ENCODE measurements at regions not wholly inside any gene's neighbourhood (a gene's known extent, or its start where the extent isn't known, plus 50 kb on each side); places are given as distances from the start of the nearest gene placed in this dataset.

- TF ChIP-seq TSHZ2 (CRISPR knock-in tag; IDR thresholded peaks at IDR 0.05) (no peak), TCF4 (CRISPR knock-in tag; IDR thresholded peaks at IDR 0.05; ENCODE audit: borderline replicate concordance) (no peak), TOX (CRISPR knock-in tag; IDR thresholded peaks at IDR 0.05; ENCODE audit: borderline replicate concordance) (no peak), ARNTL (CRISPR knock-in tag; IDR thresholded peaks at IDR 0.05; ENCODE audit: borderline replicate concordance, low read depth) (no peak)
Observed at GRCh38 chr14:25884657-25885056, 713.2 kb downstream of the NOVA1 start (continued).

GRCh38 chr14:25882899-25883298, 714.9 kb downstream of the NOVA1 start:
- no peak for ATAC-seq

GRCh38 chr14:25875475-25875874, 722.4 kb downstream of the NOVA1 start:
- no peak for ATAC-seq
- TF ChIP-seq POU6F1 (CRISPR knock-in tag; IDR thresholded peaks at IDR 0.05; ENCODE audit: borderline replicate concordance, low read depth) (no peak), PPARA (CRISPR knock-in tag; IDR thresholded peaks at IDR 0.05; ENCODE audit: borderline replicate concordance) (no peak), ESRRG (CRISPR knock-in tag; IDR thresholded peaks at IDR 0.05) (no peak), RARB (CRISPR knock-in tag; IDR thresholded peaks at IDR 0.05) (no peak), CSRNP3 (CRISPR knock-in tag; IDR thresholded peaks at IDR 0.05) (no peak), SNAI2 (CRISPR knock-in tag; IDR thresholded peaks at IDR 0.05) (no peak), CREB5 (CRISPR knock-in tag; IDR thresholded peaks at IDR 0.05; ENCODE audit: low read depth) (no peak), ZFP30 (CRISPR knock-in tag; IDR thresholded peaks at IDR 0.05) (no peak), ZNF565 (CRISPR knock-in tag; conservative IDR thresholded peaks at IDR 0.05; ENCODE audit: low read depth) (no peak), ZNF70 (CRISPR knock-in tag; IDR thresholded peaks at IDR 0.05) (no peak), ZNF8 (CRISPR knock-in tag; IDR thresholded peaks at IDR 0.05) (no peak), TCF4 (CRISPR knock-in tag; IDR thresholded peaks at IDR 0.05; ENCODE audit: borderline replicate concordance) (no peak), TOX (CRISPR knock-in tag; IDR thresholded peaks at IDR 0.05; ENCODE audit: borderline replicate concordance) (no peak), ZC3H10 (CRISPR knock-in tag; IDR thresholded peaks at IDR 0.05) (no peak), PATZ1 (CRISPR knock-in tag; IDR thresholded peaks at IDR 0.05; ENCODE audit: borderline replicate concordance) (no peak), BACH2 (CRISPR knock-in tag; IDR thresholded peaks at IDR 0.05; ENCODE audit: borderline replicate concordance) (no peak), ISL1 (CRISPR knock-in tag; IDR thresholded peaks at IDR 0.05) (no peak), TSHZ2 (CRISPR knock-in tag; IDR thresholded peaks at IDR 0.05) (no peak), ZFP3 (CRISPR knock-in tag; IDR thresholded peaks at IDR 0.05) (no peak)

More at GRCh38 chr14:25882899-25883298, 714.9 kb downstream of the NOVA1 start:
- no peak for TF ChIP-seq SNAI2 (CRISPR knock-in tag; IDR thresholded peaks at IDR 0.05)
- TF ChIP-seq CSRNP3 (CRISPR knock-in tag; IDR thresholded peaks at IDR 0.05): no peak
- no peak for TF ChIP-seq ZFP30 (CRISPR knock-in tag; IDR thresholded peaks at IDR 0.05)
- TF ChIP-seq ARNTL (CRISPR knock-in tag; IDR thresholded peaks at IDR 0.05; ENCODE audit: borderline replicate concordance, low read depth): no peak
